ENCODE measurements at regions not wholly inside any gene's neighbourhood (a gene's known extent, or its start where the extent isn't known, plus 50 kb on each side); places are given as distances from the start of the nearest gene placed in this dataset.

GRCh38 chr7:69515495-69516212 lies 82.6 kb upstream of the AUTS2 start:
- H3K9me3 ChIP-seq = no peaks in the 10 kb centered on the region
- no peaks in the 10 kb centered on the region for H3K4me1 ChIP-seq (ENCODE audit: insufficient read depth)
- H3K27me3 ChIP-seq = no peaks in the 10 kb centered on the region
- TF ChIP-seq POLR2A (IDR thresholded peaks at IDR 0.05) (no peak), EP300 (IDR thresholded peaks at IDR 0.05) (no peak)
- TF ChIP-seq, protein P1, sequence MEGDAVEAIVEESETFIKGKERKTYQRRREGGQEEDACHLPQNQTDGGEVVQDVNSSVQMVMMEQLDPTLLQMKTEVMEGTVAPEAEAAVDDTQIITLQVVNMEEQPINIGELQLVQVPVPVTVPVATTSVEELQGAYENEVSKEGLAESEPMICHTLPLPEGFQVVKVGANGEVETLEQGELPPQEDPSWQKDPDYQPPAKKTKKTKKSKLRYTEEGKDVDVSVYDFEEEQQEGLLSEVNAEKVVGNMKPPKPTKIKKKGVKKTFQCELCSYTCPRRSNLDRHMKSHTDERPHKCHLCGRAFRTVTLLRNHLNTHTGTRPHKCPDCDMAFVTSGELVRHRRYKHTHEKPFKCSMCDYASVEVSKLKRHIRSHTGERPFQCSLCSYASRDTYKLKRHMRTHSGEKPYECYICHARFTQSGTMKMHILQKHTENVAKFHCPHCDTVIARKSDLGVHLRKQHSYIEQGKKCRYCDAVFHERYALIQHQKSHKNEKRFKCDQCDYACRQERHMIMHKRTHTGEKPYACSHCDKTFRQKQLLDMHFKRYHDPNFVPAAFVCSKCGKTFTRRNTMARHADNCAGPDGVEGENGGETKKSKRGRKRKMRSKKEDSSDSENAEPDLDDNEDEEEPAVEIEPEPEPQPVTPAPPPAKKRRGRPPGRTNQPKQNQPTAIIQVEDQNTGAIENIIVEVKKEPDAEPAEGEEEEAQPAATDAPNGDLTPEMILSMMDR (IDR thresholded peaks at IDR 0.05) = no peak
- no peaks in the 10 kb centered on the region for H3K36me3 ChIP-seq
- intact Hi-C loops (cut with DNase I) = no loop called here
- no peak overlapping the region for H3K27ac ChIP-seq
- 59 to 63% (median 59%) methylated on average over 6 of the region's 6 CpGs for WGBS, 3 donors
- no peak for DNase-seq
- no peak overlapping the region for H3K4me3 ChIP-seq

GRCh38 chr7:69516238-69516820 lies 81.9 kb upstream of the AUTS2 start:
- Histone ChIP-seq H3K4me1 (ENCODE audit: insufficient read depth) (no peaks in the 10 kb centered on the region), H3K27ac (no peak overlapping the region), H3K9me3 (no peaks in the 10 kb centered on the region), H3K4me3 (no peak overlapping the region), H3K27me3 (no peaks in the 10 kb centered on the region), H3K36me3 (no peaks in the 10 kb centered on the region)
- intact Hi-C loops (cut with DNase I) = no loop called here
- WGBS, 3 donors = 66 to 73% (median 70%) methylated on average over 9 of the region's 9 CpGs
- TF ChIP-seq POLR2A (IDR thresholded peaks at IDR 0.05) (no peak), EP300 (IDR thresholded peaks at IDR 0.05) (no peak)
- TF ChIP-seq, protein P1 (IDR thresholded peaks at IDR 0.05) = no peak
- DNase-seq = no peak

DNA sequence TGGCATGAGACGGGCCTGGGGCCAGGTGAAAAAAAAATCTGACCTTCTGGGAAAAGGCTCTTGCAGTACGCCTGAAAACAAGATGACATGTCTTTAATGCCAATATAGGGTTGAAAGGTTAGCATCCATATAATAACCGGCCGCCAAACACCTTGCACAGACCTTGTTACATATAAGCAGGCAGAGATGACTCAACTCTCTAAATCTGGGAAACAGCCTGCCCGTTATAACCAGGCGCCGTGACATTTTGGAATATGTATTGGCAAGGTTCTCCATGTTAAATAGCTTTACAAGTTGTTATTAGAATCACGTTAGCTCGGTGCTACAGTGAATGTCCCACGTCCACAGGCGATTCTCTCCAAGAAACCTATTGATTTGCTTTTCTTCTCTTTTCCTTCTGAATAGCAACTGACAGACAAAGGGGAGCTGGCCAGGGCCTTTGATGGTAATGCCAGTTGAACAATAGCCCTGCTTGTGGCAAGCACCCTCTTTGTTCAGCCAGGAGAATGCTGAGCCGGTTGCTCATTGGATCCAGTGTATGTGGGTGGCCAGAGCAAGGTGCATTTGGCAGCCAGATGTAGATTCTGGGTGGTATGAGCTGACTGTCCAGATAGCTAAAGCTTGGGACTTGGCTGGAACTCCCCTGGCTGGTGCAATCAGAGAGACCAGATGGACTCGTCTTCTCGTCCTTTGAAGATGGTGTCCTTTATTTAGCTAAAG lies 80.1 kb upstream of the AUTS2 start:
- Histone ChIP-seq H3K27me3 (no peaks in the 10 kb centered on the region), H3K4me3 (no peak overlapping the region), H3K9me3 (no peaks in the 10 kb centered on the region), H3K27ac (no peak overlapping the region), H3K4me1 (ENCODE audit: insufficient read depth) (no peaks in the 10 kb centered on the region), H3K36me3 (no peaks in the 10 kb centered on the region)
- WGBS, 3 donors = 58 to 63% (median 59%) methylated on average over 14 of the region's 14 CpGs
- TF ChIP-seq EP300 (IDR thresholded peaks at IDR 0.05) = no peak
- TF ChIP-seq, protein P1 (IDR thresholded peaks at IDR 0.05) = no peak
- TF ChIP-seq POLR2A (IDR thresholded peaks at IDR 0.05) = no peak
- intact Hi-C loops (cut with DNase I) = no loop called here
- DNase-seq = no peak

- intact Hi-C loops (cut with DNase I) = no loop called here
- TF ChIP-seq, protein P1 (IDR thresholded peaks at IDR 0.05) = no peak
- TF ChIP-seq POLR2A (IDR thresholded peaks at IDR 0.05) (no peak), EP300 (IDR thresholded peaks at IDR 0.05) (no peak)
- H3K9me3 ChIP-seq = no peaks in the 10 kb centered on the region
- H3K27me3 ChIP-seq = no peaks in the 10 kb centered on the region
- no peak overlapping the region for H3K4me3 ChIP-seq
- no peak overlapping the region for H3K27ac ChIP-seq
- no peak for DNase-seq
- H3K4me1 ChIP-seq (ENCODE audit: insufficient read depth) = no peaks in the 10 kb centered on the region
- H3K36me3 ChIP-seq = no peaks in the 10 kb centered on the region
- WGBS, 3 donors = 30 to 38% (median 32%) methylated on average over 4 of the region's 4 CpGs
These were observed 79.6 kb upstream of the AUTS2 start for GRCh38 chr7:69518705-69519077.

Data from ovary (tissue), 7 donors.